CD8-positive, alpha-beta memory T cell (primary cell): ENCODE measurements at regions not wholly inside any gene's neighbourhood (a gene's known extent, or its start where the extent isn't known, plus 50 kb on each side); places are given as distances from the start of the nearest gene placed in this dataset.

Experiments used
- CTCF ChIA-PET: fragments of 350-600 bp; sonication (Branson Sonifier 250); formaldehyde crosslinking; loops from one replicate; lab custom pipeline; 2021; ENCODE audit warnings: antibody characterized with exemption; lab: Charles Lee
- POLR2A ChIA-PET: fragments of 350-600 bp; sonication (Branson Sonifier 250); formaldehyde crosslinking; loops from one replicate; lab custom pipeline; 2021; ENCODE audit warnings: antibody characterized with exemption; lab: Charles Lee
- DNase-seq, 5 donors: peaks; one replicate each; pipeline versions ENCODE4 v3.0.0 to v3.0.0-alpha.2; 2020 to 2022; ENCODE audit warnings: mixed read lengths in 1 of 5
- H3K27ac ChIP-seq: one replicate; pipeline ENCODE4 v1.7.0; 2013; ENCODE audit warnings: low read depth, mild to moderate bottlenecking, low read length, moderate library complexity
- H3K27me3 ChIP-seq: 2 replicates; pipeline ENCODE4 v1.7.0; 2013; ENCODE audit warnings: low read length, mild to moderate bottlenecking; ENCODE audit not compliant: insufficient read depth, poor library complexity, severe bottlenecking
- H3K36me3 ChIP-seq: 2 replicates; pipeline ENCODE4 v1.7.0; 2013; ENCODE audit warnings: mild to moderate bottlenecking, low read length, moderate library complexity; ENCODE audit not compliant: insufficient read depth
- H3K4me1 ChIP-seq: 2 replicates; pipeline ENCODE4 v1.7.0; 2013; ENCODE audit warnings: mild to moderate bottlenecking, low read length, moderate library complexity; ENCODE audit not compliant: insufficient read depth
- H3K4me3 ChIP-seq: 2 replicates; pipeline ENCODE4 v1.7.0; 2013; ENCODE audit warnings: mild to moderate bottlenecking, low read length
- H3K9me3 ChIP-seq: 2 replicates; pipeline ENCODE4 v1.7.0; 2013; ENCODE audit warnings: mild to moderate bottlenecking, low read length
- H3K27ac Mint-ChIP-seq, 8 donors: one replicate each; pipeline ENCODE4 v1.8.0; 2020 to 2021; ENCODE audit warnings: mixed read lengths in 8 of 8, mild to moderate bottlenecking in 6 of 8, inconsistent platforms in 3 of 8, moderate library complexity in 3 of 8
- H3K27me3 Mint-ChIP-seq, 2 donors: one replicate each; pipeline ENCODE4 v1.8.0; 2020 to 2021; ENCODE audit warnings: mixed read lengths in 2 of 2, mild to moderate bottlenecking in 1 of 2, moderate library complexity in 1 of 2
- H3K36me3 Mint-ChIP-seq, 3 donors: one replicate each; pipeline ENCODE4 v1.8.0; 2020 to 2021; ENCODE audit warnings: mixed read lengths in 3 of 3, inconsistent platforms in 1 of 3, mild to moderate bottlenecking in 1 of 3
- H3K4me1 Mint-ChIP-seq, 3 donors: one replicate each; pipeline ENCODE4 v1.8.0; 2020 to 2021; ENCODE audit warnings: mixed read lengths in 3 of 3, inconsistent platforms in 1 of 3, mild to moderate bottlenecking in 1 of 3
- H3K4me3 Mint-ChIP-seq, 7 donors: one replicate each; pipeline ENCODE4 v1.8.0; 2020 to 2021; ENCODE audit warnings: mixed read lengths in 7 of 7, mild to moderate bottlenecking in 6 of 7, moderate library complexity in 4 of 7, inconsistent platforms in 2 of 7
- H3K9me3 Mint-ChIP-seq, 5 donors: one replicate each; pipeline ENCODE4 v1.8.0; 2020 to 2022; ENCODE audit warnings: mixed read lengths in 5 of 5, mild to moderate bottlenecking in 3 of 5, moderate library complexity in 2 of 5, inconsistent platforms in 1 of 5

DNA sequence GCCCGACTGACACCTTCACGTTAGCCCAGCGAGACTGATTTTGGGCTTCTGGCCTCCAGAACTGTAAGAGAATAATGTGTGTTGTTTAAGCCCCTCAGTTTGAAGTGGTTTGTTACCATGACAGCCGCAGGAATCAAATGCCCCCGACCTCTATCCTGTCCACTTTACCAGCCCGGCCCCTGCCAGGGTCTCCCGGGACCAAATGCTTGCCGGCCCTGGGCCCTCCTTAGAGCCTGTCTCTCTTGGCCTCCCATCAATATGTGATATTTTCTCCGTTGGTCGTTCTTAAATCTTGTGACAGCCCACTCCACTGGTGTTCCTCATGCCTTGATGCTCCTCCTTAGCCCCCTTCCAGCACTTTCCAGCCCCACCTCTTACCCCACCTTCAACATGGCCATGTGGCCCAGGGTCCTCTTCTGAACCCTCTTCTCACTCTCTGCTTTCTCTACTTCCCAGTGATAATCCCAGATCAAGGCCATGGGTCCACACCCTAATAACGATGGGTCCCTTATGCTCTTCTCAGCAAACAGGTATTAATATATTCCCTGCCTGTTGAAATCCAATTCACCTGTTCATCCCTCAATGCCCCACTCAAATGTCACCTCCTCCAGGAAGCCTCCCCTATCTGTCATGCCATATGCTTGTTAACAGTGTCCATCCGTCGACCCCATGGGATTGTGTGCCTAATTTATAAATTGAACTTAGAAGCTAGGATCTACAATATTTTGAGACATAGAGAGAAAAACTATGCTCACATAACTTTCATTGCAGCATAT is 192.8 kb downstream of the ZFP36L2 start:
- DNase-seq, result no peak
- Histone ChIP-seq H3K4me3 (no peak overlapping the region), H3K9me3 (no peaks in the 10 kb centered on the region), H3K27me3 (no peaks in the 10 kb centered on the region), H3K4me1 (peaks cover 16% of the 10 kb centered on the region), H3K36me3 (no peaks in the 10 kb centered on the region), H3K27ac (no peak overlapping the region)
- ChIA-PET CTCF (no interaction called here), POLR2A (no interaction called here)
- H3K27ac Mint-ChIP-seq, result no peak overlapping the region
- H3K36me3 Mint-ChIP-seq, result no peaks in the 10 kb centered on the region
- peaks cover 3 to 4% of the 10 kb centered on the region in 2 donors for H3K27me3 Mint-ChIP-seq
- peaks cover 6 to 11% (median 7%) of the 10 kb centered on the region in 3 donors for H3K4me1 Mint-ChIP-seq
- H3K9me3 Mint-ChIP-seq, result no peaks in the 10 kb centered on the region
- no peak overlapping the region for H3K4me3 Mint-ChIP-seq

DNA sequence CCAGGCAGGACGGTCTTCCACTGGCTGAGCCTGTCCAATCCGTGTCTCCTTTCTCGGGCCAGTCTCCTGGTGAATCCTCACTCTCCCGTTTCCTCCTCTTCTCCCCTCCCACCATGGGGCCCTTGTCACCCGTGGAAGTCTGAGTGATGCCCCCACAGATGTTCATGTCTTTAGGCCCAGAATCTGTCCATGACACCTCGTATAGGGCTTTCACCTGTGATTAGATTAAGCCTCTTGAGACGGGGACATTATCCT is 193.5 kb downstream of the ZFP36L2 start:
- H3K36me3 ChIP-seq, result no peaks in the 10 kb centered on the region
- Mint-ChIP-seq H3K4me1 (peaks cover 6 to 11% (median 7%) of the 10 kb centered on the region in 3 donors), H3K4me3 (no peak overlapping the region), H3K27me3 (peaks cover 3 to 4% of the 10 kb centered on the region in 2 donors), H3K27ac (no peak overlapping the region), H3K36me3 (no peaks in the 10 kb centered on the region), H3K9me3 (no peaks in the 10 kb centered on the region)
- no peak overlapping the region for H3K27ac ChIP-seq
- CTCF ChIA-PET, result no interaction called here
- no peaks in the 10 kb centered on the region for H3K9me3 ChIP-seq
- DNase-seq, result no peak
- H3K4me1 ChIP-seq, result peaks cover 16% of the 10 kb centered on the region
- no peaks in the 10 kb centered on the region for H3K27me3 ChIP-seq
- no peak overlapping the region for H3K4me3 ChIP-seq
- POLR2A ChIA-PET, result no interaction called here

GRCh38 chr2:43032213-43033015 is 194.0 kb downstream of the ZFP36L2 start:
- Histone ChIP-seq H3K4me1 (peaks cover 16% of the 10 kb centered on the region), H3K27me3 (no peaks in the 10 kb centered on the region), H3K9me3 (no peaks in the 10 kb centered on the region), H3K27ac (no peak overlapping the region), H3K4me3 (no peak overlapping the region), H3K36me3 (no peaks in the 10 kb centered on the region)
- H3K4me3 Mint-ChIP-seq, result no peak overlapping the region
- peak overlapping the region in 1 of 8 donors; percentile 58 for H3K27ac Mint-ChIP-seq
- no peaks in the 10 kb centered on the region for H3K36me3 Mint-ChIP-seq
- POLR2A ChIA-PET, result no interaction called here
- DNase-seq, result no peak
- H3K4me1 Mint-ChIP-seq, result peaks cover 6 to 11% (median 7%) of the 10 kb centered on the region in 3 donors
- CTCF ChIA-PET, result no interaction called here
- no peaks in the 10 kb centered on the region for H3K9me3 Mint-ChIP-seq
- H3K27me3 Mint-ChIP-seq, result peaks cover 3 to 4% of the 10 kb centered on the region in 2 donors

- CTCF ChIA-PET, result no interaction called here
- H3K27me3 Mint-ChIP-seq, result peaks cover 3 to 4% of the 10 kb centered on the region in 2 donors
- DNase-seq, result no peak
- POLR2A ChIA-PET, result no interaction called here
- Histone ChIP-seq H3K36me3 (no peaks in the 10 kb centered on the region), H3K4me1 (peaks cover 16% of the 10 kb centered on the region), H3K27me3 (no peaks in the 10 kb centered on the region), H3K9me3 (no peaks in the 10 kb centered on the region), H3K27ac (no peak overlapping the region), H3K4me3 (no peak overlapping the region)
- peaks cover 6 to 11% (median 7%) of the 10 kb centered on the region in 3 donors for H3K4me1 Mint-ChIP-seq
- no peaks in the 10 kb centered on the region for H3K36me3 Mint-ChIP-seq
- no peak overlapping the region for H3K4me3 Mint-ChIP-seq
- H3K27ac Mint-ChIP-seq, result no peak overlapping the region
- H3K9me3 Mint-ChIP-seq, result no peaks in the 10 kb centered on the region
Observed at GRCh38 chr2:43031471-43032212, 194.8 kb downstream of the ZFP36L2 start.

DNA sequence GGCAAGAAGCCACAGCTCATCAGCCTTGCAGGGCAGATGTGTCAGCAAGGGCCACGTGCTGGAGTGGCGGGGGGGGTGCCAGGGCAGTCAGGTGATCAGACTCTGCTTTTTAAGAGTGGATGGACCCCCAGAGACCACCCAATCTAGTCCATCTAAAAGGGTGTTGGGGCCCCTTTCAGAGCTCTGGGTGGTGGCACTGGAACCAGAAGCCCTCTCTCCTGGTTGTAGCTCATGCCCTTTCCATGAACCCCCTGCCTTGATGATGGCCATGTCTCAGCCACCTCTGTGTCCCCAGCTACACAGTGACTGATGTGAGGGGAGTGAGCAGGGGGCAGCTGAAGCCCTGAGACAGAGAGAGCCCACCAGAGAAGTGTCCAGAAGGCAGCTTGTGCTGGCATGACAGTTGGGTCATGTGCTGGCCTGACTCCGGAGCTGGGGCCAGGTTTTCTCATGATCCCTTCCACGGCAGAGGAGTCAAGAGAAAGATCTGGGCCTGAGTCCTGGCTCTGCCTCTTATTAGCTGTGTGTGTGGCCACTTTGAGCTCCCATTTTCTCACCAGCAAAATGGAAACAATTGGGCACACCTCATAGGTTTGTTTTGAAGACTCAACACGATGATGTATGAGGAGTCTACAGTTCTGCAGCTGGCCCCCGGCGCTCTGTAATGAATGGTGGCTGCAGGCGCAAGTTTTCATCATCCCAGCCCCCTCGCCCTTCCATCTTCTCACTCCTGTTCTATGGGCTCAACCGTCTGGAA is 195.7 kb downstream of the ZFP36L2 start:
- Histone ChIP-seq H3K36me3 (no peaks in the 10 kb centered on the region), H3K4me3 (no peak overlapping the region), H3K27ac (no peak overlapping the region), H3K27me3 (no peaks in the 10 kb centered on the region), H3K4me1 (peaks cover 16% of the 10 kb centered on the region), H3K9me3 (no peaks in the 10 kb centered on the region)
- Mint-ChIP-seq H3K27me3 (peaks cover 3 to 4% of the 10 kb centered on the region in 2 donors), H3K9me3 (no peaks in the 10 kb centered on the region), H3K4me1 (peaks cover 6 to 14% (median 7%) of the 10 kb centered on the region in 3 donors), H3K4me3 (no peak overlapping the region), H3K36me3 (no peaks in the 10 kb centered on the region), H3K27ac (peak overlapping the region in 2 of 8 donors; percentile 19 to 47)
- no peak for DNase-seq
- POLR2A ChIA-PET, result interaction anchor here (0.6 kb wide), 1 partner anchor 1612 kb away, joined by 3 read pairs; no protein-coding TSS in a partner anchor
- CTCF ChIA-PET, result no interaction called here

DNA sequence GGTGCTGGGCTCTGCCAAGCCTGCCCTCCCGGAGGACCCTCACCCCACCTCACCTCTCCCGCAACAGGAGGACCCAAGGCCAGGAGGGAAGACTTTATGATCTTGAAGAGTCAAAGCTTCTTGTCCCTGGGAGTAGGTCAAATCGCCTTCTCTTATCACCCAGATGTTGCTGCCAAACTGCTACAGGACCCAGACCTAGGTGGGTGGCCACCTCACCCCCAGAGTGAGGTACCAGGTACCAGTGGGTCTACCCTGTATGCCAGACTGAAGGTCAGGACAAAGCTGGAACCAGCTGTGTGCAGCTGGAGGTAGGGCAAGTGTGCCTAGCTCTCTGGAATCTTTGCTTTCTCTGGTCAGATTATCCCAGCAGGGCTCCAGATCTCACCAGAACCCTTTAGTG is 197.2 kb downstream of the ZFP36L2 start:
- peaks cover 4% of the 10 kb centered on the region in 2 donors for H3K27me3 Mint-ChIP-seq
- no peak overlapping the region for H3K27ac Mint-ChIP-seq
- peaks cover 13 to 26% (median 15%) of the 10 kb centered on the region in 3 donors for H3K4me1 Mint-ChIP-seq
- H3K27me3 ChIP-seq, result no peaks in the 10 kb centered on the region
- H3K4me3 ChIP-seq, result no peak overlapping the region
- H3K27ac ChIP-seq, result no peak overlapping the region
- H3K4me1 ChIP-seq, result peaks cover 27% of the 10 kb centered on the region
- no peak for DNase-seq
- CTCF ChIA-PET, result no interaction called here
- no peak overlapping the region for H3K4me3 Mint-ChIP-seq
- no peaks in the 10 kb centered on the region for H3K36me3 ChIP-seq
- H3K9me3 ChIP-seq, result no peaks in the 10 kb centered on the region
- H3K36me3 Mint-ChIP-seq, result no peaks in the 10 kb centered on the region
- H3K9me3 Mint-ChIP-seq, result no peaks in the 10 kb centered on the region
- POLR2A ChIA-PET, result no interaction called here

DNA sequence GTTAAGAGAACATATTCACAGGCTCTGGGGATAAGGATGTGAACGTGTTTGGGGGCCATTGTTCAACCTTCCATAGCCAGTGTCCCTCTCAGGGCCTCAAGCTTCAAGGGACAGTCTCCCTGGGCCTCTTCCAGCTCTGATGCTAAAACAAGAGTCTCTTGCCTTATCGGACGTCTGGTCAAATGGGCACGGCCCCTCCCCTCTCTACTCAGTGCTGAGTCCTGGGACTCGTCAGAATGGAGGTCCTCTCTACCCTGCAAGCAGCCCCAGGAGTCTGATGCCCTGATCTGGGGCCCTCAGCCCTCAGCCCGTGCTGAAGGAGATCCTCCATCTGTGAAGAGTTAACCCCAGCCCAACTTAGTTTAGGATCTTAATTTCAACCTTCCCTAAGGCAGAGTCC is 198.2 kb downstream of the ZFP36L2 start:
- H3K9me3 ChIP-seq, result no peaks in the 10 kb centered on the region
- Mint-ChIP-seq H3K36me3 (no peaks in the 10 kb centered on the region), H3K27ac (peak overlapping the region in 1 of 8 donors; percentile 49), H3K4me1 (peaks cover 13 to 26% (median 15%) of the 10 kb centered on the region in 3 donors), H3K27me3 (peaks cover 0 to 2% of the 10 kb centered on the region in 2 donors), H3K4me3 (peak overlapping the region in 1 of 7 donors; percentile 64), H3K9me3 (no peaks in the 10 kb centered on the region)
- no peaks in the 10 kb centered on the region for H3K36me3 ChIP-seq
- no peaks in the 10 kb centered on the region for H3K27me3 ChIP-seq
- ChIA-PET CTCF (no interaction called here), POLR2A (no interaction called here)
- no peak overlapping the region for H3K27ac ChIP-seq
- no peak overlapping the region for H3K4me3 ChIP-seq
- no peak for DNase-seq
- H3K4me1 ChIP-seq, result peaks cover 25% of the 10 kb centered on the region
